SW 1271 (cell line): ENCODE measurements at regions not wholly inside any gene's neighbourhood (a gene's known extent, or its start where the extent isn't known, plus 50 kb on each side); places are given as distances from the start of the nearest gene placed in this dataset.

Experiments
- DNase-seq, 2 experiments: peaks; one replicate each; lab custom pipeline; 2025; lab: John Stamatoyannopoulos, UW

DNA sequence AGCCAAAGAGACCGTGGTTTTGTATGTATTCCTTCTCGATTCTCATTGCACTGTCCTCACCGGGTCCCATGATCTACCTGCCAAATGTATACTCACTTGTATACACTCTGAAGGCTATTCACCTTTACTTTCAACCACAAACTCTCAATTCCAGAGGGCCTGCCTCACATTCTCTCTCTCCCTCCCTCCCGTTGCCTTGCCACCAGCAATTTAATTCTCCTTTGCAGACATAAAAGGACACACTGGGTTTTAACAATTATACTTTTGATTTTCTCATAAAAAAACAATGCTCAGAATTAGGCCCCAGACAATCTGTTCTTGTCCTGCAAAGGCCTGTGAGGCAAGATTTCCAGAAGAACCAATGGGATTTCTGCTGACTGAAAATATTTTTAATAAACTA, 265.1 kb upstream of the PSMD7 start:
- no peak for DNase-seq

DNA sequence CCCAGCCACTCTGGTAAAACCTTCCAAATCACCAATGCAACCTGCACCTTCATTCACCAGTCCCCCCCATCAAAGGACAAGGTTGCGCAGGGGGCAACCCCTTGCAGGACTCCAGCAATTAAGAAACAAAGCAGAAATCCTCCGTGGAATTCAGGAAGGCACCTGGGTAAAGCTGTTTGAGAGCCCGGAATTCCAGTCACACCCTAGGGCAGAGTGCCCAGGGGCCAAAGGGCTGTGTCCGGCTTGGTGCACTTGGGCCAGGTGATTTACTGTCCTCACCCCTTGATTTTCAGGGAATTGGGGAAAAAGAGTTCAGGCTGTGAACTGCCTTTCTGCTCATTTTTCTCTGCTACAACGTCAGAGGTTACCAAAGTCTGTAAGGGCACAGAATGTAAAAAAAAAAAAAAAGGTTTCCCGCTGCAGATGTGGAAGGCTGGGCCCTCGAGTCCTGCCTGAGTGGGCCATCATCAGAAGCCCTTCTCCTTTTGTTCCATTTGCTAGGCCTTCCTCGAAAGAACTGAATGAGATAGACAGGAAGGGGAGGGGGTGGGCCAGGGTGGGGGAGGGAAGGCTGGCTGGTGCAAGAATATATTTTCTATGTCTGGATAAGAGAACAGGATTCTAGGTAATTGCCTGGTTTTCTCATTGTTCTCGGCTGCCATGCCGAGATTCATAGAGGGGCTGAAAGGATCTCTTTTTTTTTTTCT, 266.5 kb upstream of the PSMD7 start:
- DNase-seq = no peak

DNA sequence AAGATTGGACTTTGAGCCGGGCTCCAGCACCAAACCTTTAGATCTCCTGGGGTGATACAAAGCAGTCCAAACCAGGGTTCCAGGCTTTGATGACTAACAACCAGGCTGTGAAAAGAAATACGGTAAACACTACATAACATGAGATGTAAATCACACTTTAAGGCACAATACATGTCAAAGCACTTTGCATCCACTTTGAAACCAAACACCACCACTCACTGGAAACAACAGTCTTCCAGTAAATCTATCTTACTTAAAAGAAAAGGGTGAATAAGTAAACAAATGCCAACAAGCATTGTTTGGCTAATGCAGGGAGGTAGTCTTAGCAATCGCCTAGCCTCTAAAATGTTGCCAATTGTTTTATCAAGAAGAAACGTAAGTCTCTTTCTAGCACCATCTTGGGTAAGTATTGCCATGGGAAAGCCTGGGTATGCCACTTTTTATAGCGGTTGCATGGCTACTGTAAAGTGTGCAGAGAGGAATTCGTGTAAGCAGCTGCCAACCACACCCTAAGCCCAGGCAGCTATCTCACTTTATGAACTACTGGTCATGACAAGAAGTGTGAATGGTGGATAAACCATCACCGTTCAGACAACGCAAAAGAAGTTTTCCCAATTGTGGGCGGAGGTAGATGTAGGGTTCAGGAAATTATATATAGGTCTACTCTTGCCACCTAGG, 267.4 kb upstream of the PSMD7 start:
- no peak for DNase-seq

DNA sequence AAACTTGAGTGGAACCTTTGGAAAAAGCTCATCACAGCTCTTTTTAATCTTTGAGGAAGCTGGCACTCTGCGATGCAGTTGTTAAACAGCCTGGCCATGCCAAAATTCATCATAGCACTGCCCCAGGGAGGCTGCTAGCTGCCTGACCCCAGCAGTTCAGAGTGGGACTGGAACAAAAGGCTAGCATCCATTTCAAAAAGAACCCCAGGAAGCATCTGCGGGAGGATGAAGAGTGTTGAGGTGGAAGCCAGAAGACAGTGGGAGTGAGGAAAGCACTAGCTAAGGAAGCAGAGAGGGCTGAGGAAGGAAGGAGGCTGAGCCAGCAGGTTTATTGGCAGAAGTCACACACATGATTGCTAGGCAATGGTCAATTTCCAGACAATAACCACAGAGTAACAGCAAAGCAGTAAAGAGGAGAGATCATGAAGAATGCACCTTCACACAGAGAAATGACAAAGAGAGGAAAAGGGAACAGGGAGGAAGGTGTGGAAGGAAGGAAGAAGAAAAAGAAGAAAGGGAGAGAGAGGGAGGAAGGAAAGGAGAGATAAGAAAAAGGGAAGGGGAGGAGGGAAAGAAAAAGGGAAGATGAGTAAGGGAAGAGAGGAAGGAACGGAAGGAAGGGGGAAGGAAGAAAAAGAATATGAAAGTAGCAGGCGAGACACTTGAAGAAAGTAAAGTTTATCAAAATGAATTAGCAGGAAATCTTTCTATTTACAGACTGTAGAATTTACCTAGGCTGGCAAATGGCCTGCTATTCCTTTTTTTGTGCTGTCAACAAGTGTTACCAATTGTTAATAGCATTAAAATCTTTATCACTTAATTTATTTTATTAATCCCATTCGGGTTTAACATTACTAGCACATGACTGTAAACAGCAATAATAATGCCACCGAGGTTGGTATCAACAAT, 270.0 kb upstream of the PSMD7 start:
- DNase-seq = no peak

DNA sequence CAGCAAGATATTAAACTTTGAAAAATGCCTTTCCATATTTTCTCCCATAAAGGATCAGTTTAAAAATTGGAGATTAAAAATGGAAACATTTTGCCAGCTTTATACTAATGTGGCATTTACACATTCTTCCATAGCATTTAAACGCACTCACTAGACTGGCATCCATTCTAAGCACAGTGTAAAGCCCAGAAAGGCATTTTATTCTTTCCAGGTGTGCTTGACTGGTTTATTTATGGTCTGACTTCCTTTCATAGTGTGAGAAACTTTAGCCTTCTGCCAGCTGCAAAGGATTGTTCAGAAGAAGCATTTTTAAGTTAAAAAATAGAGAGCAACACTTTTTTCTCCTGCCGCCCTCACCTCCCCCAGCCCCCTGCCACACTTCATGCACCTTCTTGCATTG, 271.7 kb upstream of the PSMD7 start:
- no peak for DNase-seq

DNA sequence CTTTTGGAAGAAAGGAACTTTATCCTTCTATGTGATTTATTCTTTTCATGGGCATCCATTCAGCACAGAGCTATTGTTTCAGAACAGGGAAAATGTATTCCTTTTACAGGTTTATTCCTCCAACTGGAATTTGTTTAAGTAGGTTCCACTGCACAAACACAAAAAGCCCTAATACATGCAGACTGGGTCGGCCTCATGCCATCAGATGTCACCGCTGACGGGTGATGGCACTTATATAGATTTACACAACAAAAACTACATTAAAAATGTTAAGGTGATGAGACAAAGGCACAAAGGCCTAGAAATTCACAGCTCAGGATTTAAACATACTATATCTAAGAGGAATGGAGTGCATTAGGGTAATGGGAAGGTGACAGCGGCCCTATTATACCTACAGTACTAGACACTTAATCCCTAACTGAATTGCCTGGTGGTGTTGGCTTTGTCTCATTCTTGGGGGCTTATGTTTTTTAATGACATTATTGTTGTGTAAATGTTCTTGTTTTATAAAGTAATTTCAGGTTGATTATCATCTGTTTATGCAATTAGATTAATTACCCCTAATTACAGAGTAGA, 276.4 kb upstream of the PSMD7 start:
- no peak for DNase-seq

DNA sequence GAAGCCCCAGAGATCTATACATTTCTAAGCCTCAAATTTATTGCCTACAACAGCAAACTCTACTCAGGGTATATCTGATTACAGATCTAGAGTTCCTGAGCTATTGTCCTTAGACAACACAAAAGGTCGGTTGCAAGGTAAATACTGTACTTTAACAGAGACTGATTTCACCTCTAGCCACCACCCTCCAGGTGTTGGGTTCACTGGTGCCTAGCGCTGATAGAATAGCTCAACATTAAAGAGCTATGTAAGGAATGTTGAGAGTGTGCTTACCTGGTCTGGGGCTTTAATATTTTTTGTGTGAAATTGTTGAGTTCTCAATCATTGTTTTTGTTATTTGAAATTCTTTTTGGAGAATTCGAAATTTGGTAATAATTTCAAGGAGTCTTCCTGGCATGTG, 277.0 kb upstream of the PSMD7 start:
- DNase-seq = no peak

DNA sequence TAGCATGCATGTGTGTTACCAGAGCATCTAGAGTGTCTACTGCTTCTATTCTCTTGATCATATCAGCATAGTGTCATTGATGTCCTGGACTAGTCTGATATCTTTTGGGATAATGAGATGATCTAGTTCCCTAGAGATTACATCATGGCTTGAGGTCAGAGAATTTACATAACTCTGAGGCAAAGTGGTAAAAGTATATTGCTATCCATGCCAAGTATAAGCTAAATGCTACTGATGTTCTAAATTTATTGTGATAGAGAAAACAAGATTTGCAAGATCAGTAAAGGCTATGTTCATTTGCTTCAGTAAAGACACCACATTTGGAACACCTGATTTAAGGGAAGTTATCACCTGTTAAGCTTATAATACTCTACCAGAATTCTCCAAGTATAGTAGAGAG, 280.7 kb upstream of the PSMD7 start:
- no peak for DNase-seq

DNA sequence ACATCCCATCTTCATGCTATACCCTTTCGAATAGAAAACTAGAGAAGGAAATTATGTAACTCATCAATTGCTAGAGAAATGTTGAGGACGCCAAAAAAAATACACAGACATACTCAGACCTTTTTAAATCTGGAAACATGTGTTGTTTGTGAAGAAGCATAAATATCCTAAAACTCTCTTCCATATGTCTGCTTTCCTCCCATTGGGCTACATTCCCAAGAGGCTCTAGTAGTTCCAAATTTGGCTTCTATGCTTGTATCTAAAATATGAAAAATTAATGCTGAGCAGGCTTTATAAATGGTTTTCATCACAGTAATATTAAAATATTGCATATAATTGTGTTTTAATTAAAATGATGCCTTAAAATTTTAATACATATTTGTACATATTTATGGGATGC, 297.9 kb upstream of the PSMD7 start:
- no peak for DNase-seq

DNA sequence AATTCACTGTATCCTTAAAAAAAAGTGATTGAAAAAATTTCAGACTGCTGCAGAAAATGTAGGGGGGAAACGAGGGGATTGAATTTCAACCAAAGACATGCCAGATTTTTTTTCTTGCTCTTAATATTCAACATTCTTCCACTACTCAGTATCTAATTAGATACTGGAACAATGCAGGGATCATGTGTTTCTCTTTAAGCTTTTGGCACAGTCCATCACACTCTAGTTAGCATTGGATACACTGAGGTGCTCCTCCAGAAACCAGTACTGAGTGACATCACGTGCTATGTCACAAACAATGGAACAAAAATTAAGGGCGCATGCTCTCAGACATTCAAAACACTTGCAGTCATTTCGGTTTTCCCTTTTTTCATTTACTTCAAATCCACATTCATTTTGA, 298.6 kb upstream of the PSMD7 start:
- DNase-seq = no peak

DNA sequence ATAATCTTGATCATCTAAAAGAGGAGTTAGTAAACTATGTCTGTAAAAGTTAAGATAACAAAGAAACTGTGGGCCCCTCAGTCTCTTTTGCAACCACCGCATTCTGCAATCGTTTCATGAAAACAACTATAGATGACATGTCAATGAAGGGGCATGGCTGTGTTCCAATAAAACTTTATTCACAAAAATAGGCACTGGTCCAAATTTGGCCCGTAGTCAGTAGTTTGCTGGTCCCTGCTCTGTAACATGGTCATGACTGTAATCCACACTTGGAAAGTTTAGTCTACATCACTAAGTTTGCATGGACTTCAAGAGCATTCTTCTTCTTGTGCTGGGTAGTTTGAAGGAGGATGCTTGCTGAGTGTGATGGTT, 299.3 kb upstream of the PSMD7 start:
- DNase-seq = no peak

DNA sequence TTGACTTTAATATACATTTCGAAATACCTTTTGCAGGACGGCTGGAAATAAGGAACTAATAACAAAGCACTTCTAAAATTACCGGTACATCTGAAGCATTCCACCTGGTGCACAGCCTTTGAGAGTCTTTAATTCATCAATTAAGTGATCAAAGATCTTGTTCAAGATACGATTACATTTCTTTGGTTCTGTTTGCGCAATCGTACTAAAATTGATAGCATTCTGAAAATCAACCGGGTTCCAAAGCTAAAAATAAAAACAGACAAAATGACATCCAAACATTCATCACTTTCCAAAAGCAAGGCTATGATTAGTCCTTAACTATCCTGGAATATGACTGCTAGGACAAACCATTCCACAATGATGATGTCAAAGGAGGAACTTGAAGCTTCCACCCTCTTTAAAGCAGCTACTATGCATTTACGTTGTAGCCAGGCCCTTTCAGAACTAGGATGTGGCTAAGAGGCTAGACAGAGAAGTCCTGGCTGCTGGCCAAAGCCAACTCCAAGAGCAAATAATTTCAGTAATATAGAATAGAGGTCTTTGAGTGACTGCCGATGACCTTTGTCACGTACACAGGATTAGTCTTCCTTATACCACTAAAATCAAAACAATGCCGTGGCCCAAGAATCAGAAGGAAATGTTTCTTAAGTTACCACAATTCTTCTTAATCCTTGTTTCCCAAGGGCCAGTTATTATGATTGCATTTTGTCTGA, 299.8 kb upstream of the PSMD7 start:
- DNase-seq = no peak

DNA sequence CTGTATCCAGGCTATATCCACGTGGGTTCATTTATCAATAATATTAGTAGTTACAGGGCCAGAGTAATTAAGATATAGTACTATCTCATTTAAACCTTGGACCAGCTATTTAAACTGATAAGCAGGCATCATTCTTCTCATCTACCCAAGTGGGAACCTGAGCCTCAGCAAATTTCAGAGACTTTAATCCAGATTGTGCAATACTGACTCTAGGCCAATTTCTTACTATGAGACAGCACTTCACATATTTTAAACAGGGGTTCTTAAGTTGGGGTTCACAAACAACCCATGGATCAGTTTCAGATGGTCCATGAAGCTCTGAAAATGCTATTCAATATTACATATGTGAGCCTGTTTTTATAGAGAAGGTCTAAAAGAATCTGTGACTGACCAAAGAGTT, 302.7 kb upstream of the PSMD7 start:
- DNase-seq = no peak

DNA sequence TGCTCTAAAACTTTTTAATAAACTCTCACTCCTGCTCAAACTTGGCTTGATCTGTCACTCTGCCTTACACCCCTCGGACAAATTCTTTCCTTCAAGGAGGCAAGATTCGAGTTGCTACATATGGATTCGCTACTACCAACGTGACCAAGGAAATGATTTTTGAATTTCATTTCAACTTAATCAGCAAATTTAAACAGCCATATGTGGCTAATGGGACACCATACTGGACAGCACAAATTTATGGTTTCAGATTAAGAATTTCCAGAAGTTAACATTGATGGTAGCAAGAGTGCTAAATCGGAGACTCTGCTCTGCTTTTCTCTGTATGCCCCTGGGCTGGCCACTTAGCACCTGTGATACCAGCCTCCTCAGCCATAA, 318.2 kb upstream of the PSMD7 start:
- DNase-seq = no peak

DNA sequence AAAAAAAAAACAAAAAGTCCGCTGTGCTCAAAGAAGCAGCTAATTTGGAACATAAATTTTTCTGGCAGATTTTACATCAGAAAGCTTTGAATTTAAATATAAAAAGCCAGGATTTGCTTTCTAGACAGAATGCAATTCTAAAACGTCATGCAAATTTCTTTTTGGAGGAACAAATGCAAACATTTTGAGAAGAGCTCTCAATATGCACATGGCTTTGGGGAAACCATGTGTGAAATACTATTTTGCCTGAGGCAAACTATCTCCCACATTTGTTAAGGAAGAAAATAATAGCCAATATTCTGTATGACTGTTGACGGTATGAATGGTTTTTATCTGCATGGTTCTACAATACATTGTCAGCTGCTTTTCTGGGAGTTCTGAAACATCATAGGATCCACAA, 320.0 kb upstream of the PSMD7 start:
- DNase-seq = no peak

DNA sequence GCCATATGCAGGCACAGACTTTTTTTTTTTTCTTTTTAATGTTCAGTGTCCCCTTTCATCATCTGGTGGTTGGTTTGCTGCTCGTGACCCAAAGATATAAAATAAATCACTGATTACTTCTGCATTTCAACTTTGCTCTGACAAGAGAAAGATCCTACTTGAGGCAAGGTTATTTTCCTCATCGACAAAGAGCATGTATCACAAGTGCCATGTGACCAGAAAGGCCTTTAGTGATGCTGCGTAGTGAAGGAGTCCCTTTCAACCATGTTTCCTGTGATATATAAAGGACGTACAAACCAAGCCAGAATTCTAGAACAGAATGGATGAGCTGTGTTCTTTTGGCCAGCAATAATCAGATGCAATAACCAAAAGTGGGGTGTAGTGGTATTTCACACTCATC, 323.4 kb upstream of the PSMD7 start:
- no peak for DNase-seq

DNA sequence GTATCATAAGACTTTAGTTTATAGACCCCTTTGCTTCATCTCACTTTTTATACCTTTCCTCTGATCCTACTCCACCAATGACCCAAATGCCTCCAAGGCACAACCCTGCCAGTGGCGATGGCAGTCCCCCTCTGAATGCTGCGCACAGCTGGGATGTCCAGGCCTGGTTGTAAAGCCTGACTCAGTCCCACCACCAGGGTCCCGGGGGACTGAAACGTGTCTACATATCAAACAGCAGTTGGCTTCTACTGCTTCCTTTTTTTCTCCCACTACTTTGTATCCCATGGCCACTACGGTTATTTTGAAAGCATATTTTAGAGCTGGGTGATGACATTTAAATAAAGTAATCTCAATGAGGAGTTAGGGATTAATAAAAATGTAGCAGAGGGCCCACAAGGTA, 329.8 kb upstream of the PSMD7 start:
- DNase-seq = no peak

DNA sequence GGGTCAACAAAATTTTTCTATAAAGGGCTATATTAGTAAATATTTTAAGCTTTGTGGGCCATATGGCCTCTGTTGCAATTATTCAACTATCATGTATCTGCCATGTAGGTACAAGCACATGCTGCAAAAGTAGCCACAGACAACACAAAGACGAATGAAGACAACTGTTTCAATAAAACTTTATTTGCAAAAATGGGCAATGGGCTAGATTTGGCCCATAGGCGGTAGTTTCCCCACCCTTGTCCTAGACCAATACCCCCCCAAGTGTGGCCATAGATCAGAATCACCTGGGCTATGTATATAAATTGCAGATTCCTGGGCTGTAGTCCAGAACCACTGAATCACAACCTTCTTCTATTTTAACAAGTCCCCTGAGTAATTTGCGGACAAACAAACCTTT, 331.0 kb upstream of the PSMD7 start:
- DNase-seq = no peak

DNA sequence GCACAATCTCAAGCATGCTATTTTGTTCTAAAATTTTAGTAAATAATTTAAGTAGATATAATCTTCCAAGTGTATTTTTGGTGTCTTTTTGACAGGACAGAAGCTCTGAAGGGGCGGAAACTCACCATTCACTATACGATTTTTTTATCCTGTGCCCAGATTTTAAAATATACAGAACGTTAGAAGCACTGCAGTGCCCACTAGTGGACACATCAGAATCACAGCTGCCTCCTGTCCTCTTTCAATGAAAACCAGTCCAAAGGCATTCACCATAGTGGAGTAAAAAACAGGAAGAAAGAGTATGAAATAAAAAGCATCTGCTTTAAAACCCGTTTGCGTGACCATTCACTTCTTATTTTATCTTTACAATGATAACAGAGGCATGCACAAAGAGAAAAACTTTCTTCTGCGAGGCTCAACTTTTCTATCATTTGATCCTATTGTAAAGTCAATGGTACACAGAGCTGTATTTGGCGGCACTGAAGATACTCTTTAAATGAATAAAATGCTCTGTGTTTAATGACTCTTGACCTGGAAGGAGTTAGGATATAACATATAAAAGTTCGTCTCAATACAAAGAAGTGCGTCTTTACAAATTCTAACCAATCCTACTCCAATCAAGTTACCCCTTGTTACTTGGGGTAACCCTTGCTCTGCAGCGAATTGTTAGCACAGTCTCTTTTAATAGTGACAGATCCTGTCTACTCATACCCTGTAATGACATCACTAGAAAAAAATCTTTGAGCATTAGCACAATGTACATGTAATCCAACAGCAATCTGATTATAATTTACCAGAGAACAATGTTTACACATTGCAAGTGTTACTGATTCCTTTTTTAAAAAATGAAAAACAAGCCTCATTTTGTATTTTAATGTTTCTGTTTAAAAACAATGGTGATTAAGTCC, 339.8 kb upstream of the PSMD7 start:
- peak in 1 of 2 experiments; percentile 32 for DNase-seq

DNA sequence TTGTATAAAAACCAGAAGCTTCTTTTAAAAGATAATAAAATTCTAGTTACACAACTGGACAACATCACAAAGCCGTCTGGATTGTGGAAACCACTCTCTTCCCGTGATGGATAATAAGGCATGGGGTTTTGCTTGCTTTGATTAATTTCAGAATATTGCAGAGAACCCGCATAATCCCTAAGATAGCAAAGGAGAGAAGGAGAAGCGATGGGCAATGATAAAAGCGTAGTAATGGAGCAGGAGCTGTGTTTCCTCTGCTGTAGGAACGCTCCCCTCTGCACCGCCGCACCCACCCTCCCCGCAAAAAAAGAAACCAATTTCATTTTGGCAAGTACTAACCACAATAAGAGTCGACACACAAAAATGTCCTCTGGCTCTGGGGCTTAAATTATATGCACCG, 340.9 kb upstream of the PSMD7 start:
- DNase-seq = no peak

DNA sequence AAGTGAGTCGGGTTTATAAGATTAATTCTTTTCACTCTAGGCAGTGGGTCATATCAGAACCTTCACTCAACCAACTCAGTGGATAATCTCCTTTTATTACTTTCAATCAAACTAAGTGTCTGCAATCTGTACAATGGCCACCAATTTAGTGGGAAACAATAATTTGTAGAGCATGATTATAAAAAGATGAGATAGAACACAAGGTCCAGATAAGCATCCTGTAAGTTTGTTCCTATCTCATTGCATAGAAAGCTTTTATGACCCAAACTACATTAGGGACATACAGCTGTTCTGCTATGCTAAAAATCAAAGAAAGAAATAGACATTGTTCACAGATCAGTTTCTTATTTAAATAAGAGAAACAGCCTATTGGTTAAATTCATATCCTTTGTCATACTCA, 341.4 kb upstream of the PSMD7 start:
- no peak for DNase-seq
